ACC112 (cell line): ENCODE measurements at regions not wholly inside any gene's neighbourhood (a gene's known extent, or its start where the extent isn't known, plus 50 kb on each side); places are given as distances from the start of the nearest gene placed in this dataset.
"Not testable (repeated sequence)": the region's sequence is repeated elsewhere in the genome, so short reads cannot be mapped to it uniquely, and the experiment has no call there.

Experiments used
- H2AFZ ChIP-seq: fragments of 200-600 bp; sonication (generic); one replicate; pipeline ENCODE4 v1.6.0; 2017; ENCODE audit warnings: antibody characterized with exemption, low read length; ENCODE audit not compliant: unreplicated experiment
- H3K27ac ChIP-seq: fragments of 200-600 bp; sonication (generic); 2 replicates; pipeline ENCODE4 v1.5.1; 2014; ENCODE audit warnings: low read depth, mild to moderate bottlenecking, antibody characterized with exemption, low read length, moderate library complexity
- H3K27me3 ChIP-seq: fragments of 200-600 bp; sonication (generic); 2 replicates; pipeline ENCODE4 v1.6.1; 2014; ENCODE audit warnings: mild to moderate bottlenecking, antibody characterized with exemption, low read length, moderate library complexity, mixed read lengths; ENCODE audit not compliant: insufficient read depth
- H3K36me3 ChIP-seq: fragments of 200-600 bp; sonication (generic); 2 replicates; pipeline ENCODE4 v1.6.1; 2016; ENCODE audit warnings: mild to moderate bottlenecking, antibody characterized with exemption, low read length, moderate library complexity, mixed read lengths; ENCODE audit not compliant: insufficient read depth
- H3K4me1 ChIP-seq: fragments of 200-600 bp; sonication (generic); one replicate; pipeline ENCODE4 v1.6.1; 2016; ENCODE audit warnings: low read length, mixed read lengths; ENCODE audit not compliant: insufficient read depth, unreplicated experiment, control insufficient read depth
- H3K4me3 ChIP-seq: fragments of 200-600 bp; sonication (generic); 2 replicates; pipeline ENCODE4 v1.5.1; 2014; ENCODE audit warnings: mild to moderate bottlenecking, low read depth, low read length
- H3K79me2 ChIP-seq: fragments of 200-600 bp; sonication (generic); one replicate; pipeline ENCODE4 v1.6.0; 2016; ENCODE audit warnings: low read length; ENCODE audit not compliant: control insufficient read depth, unreplicated experiment, insufficient read depth

GRCh38 chr7:65519751-65520150 is 146.1 kb downstream of the ZNF92 start:
- H2AFZ ChIP-seq, H3K4me3 ChIP-seq, H3K27ac ChIP-seq, H3K79me2 ChIP-seq, H3K4me1 ChIP-seq, H3K36me3 ChIP-seq, H3K27me3 ChIP-seq: not testable (repeated sequence)

- not testable (repeated sequence) for H3K79me2 ChIP-seq, H3K27ac ChIP-seq, H2AFZ ChIP-seq, H3K4me3 ChIP-seq, H3K36me3 ChIP-seq, H3K27me3 ChIP-seq, H3K4me1 ChIP-seq
Measured at GRCh38 chr7:65545465-65546161, 172.0 kb downstream of the ZNF92 start.

GRCh38 chr7:65549589-65550443 is 176.2 kb downstream of the ZNF92 start:
- not testable (repeated sequence) for H3K27ac ChIP-seq, H3K27me3 ChIP-seq, H3K79me2 ChIP-seq, H3K4me1 ChIP-seq, H3K36me3 ChIP-seq, H3K4me3 ChIP-seq, H2AFZ ChIP-seq

- not testable (repeated sequence) for H3K79me2 ChIP-seq, H3K4me1 ChIP-seq, H3K27ac ChIP-seq, H2AFZ ChIP-seq, H3K36me3 ChIP-seq, H3K27me3 ChIP-seq, H3K4me3 ChIP-seq
Measured at GRCh38 chr7:65550444-65550809, 176.8 kb downstream of the ZNF92 start.

- H3K36me3 ChIP-seq, H3K27ac ChIP-seq, H3K4me1 ChIP-seq, H3K27me3 ChIP-seq, H3K4me3 ChIP-seq, H3K79me2 ChIP-seq, H2AFZ ChIP-seq: not testable (repeated sequence)
Measured at GRCh38 chr7:65551042-65551441, 177.4 kb downstream of the ZNF92 start.

GRCh38 chr7:65554553-65555476 is 181.2 kb downstream of the ZNF92 start:
- H3K79me2 ChIP-seq, H3K27me3 ChIP-seq: not testable (repeated sequence)

GRCh38 chr7:65558584-65558983 is 184.9 kb downstream of the ZNF92 start:
- H3K79me2 ChIP-seq, result not testable (repeated sequence)

More at GRCh38 chr7:65554553-65555476, 181.2 kb downstream of the ZNF92 start:
- H3K4me1 ChIP-seq, H3K36me3 ChIP-seq, H3K27ac ChIP-seq, H3K4me3 ChIP-seq, H2AFZ ChIP-seq: not testable (repeated sequence)

GRCh38 chr7:65561786-65562372 is 188.2 kb downstream of the ZNF92 start:
- not testable (repeated sequence) for H3K36me3 ChIP-seq, H3K79me2 ChIP-seq, H3K27me3 ChIP-seq, H3K4me1 ChIP-seq, H2AFZ ChIP-seq, H3K27ac ChIP-seq, H3K4me3 ChIP-seq

More at GRCh38 chr7:65558584-65558983, 184.9 kb downstream of the ZNF92 start:
- H3K27ac ChIP-seq, H3K27me3 ChIP-seq, H3K4me3 ChIP-seq, H3K4me1 ChIP-seq, H3K36me3 ChIP-seq, H2AFZ ChIP-seq: not testable (repeated sequence)

- not testable (repeated sequence) for H3K27ac ChIP-seq, H2AFZ ChIP-seq, H3K4me3 ChIP-seq, H3K36me3 ChIP-seq, H3K4me1 ChIP-seq, H3K27me3 ChIP-seq, H3K79me2 ChIP-seq
Measured at GRCh38 chr7:65562522-65562921, 188.9 kb downstream of the ZNF92 start.

GRCh38 chr7:65563333-65563732 is 189.7 kb downstream of the ZNF92 start:
- H3K4me1 ChIP-seq, H3K79me2 ChIP-seq, H2AFZ ChIP-seq, H3K4me3 ChIP-seq, H3K27me3 ChIP-seq, H3K27ac ChIP-seq, H3K36me3 ChIP-seq: not testable (repeated sequence)
